ENCODE measurements at regions not wholly inside any gene's neighbourhood (a gene's known extent, or its start where the extent isn't known, plus 50 kb on each side); places are given as distances from the start of the nearest gene placed in this dataset.

DNA sequence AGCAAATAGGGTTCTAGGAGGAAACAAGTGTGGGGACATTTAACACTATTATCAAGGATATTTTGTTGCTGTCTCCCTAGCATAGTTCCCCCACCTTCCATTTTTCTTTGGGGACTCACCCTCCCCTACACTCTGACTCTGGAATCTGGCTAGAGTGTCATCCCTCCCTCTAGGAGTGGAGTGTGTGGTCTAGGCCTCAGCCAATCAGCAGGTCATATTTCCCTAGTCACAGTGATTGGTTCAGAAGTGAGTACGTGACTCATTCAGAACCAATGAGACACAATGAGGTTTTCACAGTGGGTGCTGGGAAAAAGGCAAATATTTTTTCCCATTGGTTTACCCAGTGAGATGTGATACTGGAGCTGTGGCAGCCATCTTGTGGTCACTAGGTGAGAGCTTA is 234.4 kb downstream of the SHQ1 start:
- TF ChIP-seq TAF1 (IDR thresholded peaks at IDR 0.05; ENCODE audit: low read depth, low read length) (no peak), EP300 (IDR thresholded peaks at IDR 0.05; ENCODE audit: borderline replicate concordance in 1 of 2, low read depth in 2 of 2, low read length in 2 of 2) (no peak), ZNF274 (IDR thresholded peaks at IDR 0.05; ENCODE audit: borderline replicate concordance, extremely low read depth, low read length) (no peak)
- TF ChIP-seq, protein P1, sequence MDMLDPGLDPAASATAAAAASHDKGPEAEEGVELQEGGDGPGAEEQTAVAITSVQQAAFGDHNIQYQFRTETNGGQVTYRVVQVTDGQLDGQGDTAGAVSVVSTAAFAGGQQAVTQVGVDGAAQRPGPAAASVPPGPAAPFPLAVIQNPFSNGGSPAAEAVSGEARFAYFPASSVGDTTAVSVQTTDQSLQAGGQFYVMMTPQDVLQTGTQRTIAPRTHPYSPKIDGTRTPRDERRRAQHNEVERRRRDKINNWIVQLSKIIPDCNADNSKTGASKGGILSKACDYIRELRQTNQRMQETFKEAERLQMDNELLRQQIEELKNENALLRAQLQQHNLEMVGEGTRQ (IDR thresholded peaks at IDR 0.05; ENCODE audit: low read length), result no peak

All from H1 (cell line).